ENCODE measurements at regions not wholly inside any gene's neighbourhood (a gene's known extent, or its start where the extent isn't known, plus 50 kb on each side); places are given as distances from the start of the nearest gene placed in this dataset.

DNA sequence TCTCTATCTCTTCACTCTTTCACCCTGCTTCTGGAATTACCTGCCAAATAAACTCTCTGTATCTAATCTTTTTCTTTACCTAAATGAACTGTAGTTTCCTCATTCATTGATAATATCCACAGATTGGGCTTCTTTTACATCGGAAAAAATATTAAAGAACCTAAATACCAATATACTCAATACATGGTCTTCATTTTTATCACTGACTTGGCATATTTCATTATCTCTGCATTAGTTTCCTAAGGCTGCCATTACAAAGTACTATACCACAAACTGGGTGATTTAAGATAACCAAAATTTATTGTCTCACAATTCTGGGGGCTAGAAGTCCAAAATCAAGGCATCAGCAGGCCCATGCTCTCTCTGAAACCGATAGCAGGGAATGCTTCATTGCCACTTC lies 411.9 kb upstream of the SPTLC3 start:
- no peak for DNase-seq

DNA sequence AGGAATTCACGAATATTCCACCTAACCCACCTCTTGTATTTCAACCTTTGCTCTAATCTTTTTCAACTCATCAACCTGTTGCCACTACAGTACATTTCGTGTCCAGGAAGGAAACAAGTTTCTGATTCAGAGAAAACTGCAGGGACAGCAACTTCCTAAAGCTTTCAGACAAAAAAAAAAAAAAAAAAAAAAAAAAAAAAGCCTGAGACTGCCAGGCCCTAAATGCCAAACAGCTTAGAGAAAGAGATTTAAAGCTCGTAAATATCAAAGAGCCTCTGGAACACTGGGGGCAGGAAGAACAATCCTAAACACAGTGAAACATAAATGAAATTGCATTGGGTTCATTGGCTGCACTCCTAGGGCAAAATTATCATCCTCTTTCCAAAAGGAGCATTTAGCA lies 411.2 kb upstream of the SPTLC3 start:
- DNase-seq = no peak

DNA sequence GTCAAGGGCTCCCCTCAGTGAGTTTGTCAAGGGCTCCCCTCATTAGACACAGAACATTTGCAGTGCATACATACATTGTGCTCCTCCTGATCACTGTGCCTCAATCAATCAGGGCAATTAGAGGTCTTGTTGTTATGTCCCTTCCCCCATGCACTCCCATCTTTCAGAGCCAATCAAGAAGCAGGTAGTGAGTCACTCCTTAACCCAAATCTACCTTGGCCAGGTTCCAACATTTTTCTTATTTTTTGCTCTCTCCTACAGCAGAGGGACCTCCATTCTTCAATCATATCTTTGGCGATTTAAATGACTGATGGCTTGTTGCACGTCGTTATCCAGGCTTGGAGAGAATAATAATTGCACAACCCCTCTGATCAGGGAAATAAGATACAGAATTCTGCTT lies 409.9 kb upstream of the SPTLC3 start:
- DNase-seq = no peak

DNA sequence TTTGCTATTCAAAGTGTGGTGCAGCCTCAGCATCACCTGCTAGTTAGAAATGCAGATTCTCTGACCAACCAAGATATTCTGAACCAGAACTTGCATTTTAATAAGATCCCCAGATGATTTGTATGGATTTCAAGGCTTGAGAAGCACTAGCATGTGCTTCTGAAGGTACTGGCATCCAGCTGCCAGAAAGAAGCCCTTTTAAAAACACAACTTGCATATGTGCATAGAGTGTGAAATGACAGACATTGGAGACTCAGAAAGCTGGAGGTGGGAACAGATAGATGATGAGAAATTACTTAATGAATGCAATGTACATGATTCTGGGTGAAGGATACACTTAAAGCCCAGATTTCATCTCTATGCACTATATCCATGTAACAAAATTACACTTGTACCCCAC lies 409.3 kb upstream of the SPTLC3 start:
- no peak for DNase-seq

DNA sequence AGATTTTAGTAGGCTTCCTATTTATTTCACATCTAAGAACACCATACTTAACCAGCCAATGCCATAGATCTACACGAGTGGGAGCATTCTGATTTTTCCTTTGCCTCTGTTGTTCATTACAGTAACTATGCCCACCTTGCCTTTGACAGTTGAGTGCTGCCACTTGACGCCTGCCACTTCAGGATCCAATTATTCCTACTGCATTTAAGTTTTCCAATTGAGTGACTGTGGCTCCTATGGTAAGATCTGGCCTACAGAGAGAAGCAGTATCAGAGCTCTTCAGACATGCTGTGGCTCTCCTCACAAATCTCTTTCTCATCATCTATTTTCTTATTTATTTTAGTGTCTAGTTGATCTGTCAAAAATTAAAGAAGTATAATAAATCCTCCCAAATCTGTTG lies 403.0 kb upstream of the SPTLC3 start:
- DNase-seq = no peak

DNA sequence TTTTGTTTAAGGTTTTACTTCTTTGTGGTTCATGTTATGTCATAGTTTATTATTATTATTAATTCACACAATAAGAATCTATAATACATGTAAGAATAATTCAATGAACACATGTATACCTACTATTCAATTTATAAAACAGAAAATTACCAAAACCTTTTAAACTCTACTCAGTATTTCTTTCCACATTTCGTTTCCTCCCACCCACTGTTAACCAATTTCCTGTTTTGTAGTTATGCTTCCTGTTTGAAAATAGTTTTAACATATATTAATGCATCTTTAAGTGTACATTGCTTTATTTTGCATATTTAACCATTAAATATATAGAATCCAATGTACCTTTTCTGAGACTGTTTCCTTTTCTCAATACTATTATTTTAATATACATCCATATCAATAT lies 397.9 kb upstream of the SPTLC3 start:
- DNase-seq = no peak

DNA sequence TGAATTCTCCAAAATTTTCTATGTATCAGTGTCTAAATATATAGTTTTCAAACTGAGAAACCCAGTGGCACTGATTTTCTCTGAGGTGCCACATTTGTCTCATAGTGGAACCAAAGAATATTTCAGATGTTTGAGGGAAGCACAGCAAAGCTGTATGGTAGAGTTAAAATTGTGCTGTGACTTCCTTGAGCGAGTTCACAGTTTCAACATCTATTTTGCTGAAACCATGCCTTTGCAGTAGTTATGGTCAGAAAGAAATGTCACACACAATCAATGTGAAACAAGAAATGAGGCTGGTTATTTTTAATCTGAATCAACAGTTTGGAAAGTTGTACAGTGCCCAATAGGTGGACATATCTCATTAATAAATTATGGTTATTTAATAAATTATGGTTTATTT lies 394.0 kb upstream of the SPTLC3 start:
- DNase-seq = no peak

DNA sequence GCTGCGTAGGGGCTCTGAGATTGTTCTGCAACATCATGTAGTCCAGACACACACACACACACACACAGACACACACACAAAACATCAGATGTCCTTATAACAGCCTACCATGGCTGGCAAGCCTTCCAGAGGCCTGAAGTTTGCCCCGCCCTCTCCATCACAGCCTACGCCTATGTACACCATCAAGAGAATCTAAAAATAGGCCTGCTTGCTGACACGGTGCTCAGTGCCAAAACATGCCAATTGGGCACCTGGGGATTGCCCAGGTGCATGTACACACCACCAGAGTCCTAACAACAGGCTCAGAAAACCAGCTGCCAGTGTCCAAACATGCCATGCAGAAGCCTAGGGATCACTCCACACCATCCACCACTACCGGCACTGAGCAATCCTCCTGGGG lies 391.7 kb upstream of the SPTLC3 start:
- no peak for DNase-seq

DNA sequence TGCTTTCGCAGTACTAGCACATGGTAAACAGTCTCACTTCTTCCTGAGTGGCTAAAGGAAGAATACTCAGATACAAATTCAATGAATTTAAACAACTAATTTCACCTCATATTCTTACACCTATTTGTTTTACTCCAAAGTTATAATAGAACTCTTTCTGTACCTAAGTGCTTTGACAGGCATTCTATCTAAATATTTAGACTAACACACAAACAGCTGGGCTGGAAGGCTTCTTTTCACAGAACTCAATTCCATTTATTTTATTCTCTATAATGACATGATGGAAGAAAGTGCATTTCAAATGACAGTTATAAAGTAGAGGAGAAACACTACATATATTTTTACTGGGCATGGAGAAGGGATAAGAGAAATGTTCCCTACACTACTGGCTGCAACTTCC lies 384.9 kb upstream of the SPTLC3 start:
- DNase-seq = no peak

DNA sequence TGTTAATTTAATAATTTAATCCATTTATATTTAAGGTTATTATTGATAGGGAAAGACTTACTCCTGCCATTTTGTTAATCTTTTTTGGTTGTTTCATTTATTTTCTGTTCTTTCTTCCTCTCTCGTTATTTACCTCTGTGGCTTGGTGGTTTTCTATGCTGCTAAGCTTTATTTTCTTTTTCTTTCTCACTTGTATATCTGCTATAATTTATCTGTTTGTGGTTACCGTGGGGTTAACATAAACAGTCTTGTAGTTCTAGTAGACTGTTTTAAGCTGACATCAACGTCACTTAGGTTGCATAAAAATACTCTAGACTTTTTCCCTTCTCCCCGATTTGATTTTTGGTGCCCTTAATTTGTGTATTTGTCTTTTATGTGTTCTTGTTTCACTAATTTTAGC lies 381.3 kb upstream of the SPTLC3 start:
- no peak for DNase-seq

DNA sequence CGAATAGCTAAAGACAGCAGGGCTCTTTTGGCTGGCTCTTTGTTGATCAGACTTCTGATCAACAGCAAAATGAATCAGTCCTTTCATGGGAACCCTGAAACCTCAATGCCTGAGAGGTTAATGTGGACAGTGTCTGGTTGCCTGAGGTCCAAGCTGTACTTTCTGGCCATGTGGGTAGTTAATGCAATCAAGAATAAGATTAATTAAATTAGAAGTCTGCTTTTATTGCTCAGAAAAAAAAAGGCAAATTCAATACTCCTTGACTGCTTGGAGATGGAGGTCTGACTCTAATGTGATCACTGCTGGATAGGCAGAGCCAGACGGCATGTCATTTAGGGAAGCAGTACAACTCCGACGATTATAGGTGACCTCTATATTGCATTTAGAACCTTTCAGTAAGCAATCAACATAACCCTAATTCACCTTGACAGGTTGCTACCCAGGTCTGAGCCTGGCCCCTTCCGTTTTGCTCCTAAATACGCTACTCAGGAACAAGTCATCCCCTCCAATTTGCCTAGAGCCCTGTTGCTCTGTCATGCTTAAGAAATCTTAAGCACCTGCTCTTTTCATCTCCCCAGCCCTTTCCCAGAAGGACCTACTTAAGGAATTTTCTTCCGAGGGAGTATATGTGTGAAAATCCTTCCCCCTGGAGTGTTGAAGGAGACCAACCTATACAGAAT lies 370.0 kb upstream of the SPTLC3 start:
- DNase-seq = no peak

DNA sequence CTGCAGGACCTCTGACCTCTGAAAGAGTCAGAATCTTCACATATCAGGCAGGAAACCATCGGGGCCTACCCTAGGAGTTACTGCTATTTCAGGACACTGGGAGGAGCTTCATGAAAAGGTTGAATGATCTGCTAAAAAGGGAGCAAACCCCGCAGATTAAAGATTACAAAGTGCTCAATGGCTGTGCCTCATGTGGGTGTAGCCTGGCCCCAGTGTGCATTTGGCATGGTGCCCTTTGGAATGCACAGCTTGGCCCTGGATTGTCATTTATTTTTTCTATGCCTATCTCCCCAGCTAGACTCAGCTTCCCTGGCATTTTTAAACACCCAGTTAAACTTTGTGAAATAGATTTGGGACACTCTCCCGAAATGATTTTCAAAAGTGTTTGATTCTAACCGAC lies 368.5 kb upstream of the SPTLC3 start:
- DNase-seq = no peak

DNA sequence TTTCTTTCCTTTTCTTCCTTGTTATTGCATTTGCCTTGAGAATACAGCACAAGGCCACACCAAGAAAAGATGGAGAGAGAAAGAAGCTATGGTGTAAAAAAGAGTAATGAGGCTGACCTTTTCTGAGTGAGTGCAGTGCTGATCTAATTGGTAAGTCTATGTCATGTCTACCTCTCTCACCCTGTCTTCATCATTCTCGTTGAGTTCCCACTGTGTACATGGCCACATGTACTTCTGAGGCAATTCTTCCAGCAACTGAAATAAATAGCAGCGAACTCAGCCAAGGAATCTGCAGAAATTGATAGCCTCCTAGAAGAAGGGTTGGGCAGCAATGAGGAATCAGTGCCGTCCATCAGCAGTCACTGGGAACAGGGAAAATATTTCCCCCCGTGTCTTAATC lies 367.2 kb upstream of the SPTLC3 start:
- DNase-seq = no peak

DNA sequence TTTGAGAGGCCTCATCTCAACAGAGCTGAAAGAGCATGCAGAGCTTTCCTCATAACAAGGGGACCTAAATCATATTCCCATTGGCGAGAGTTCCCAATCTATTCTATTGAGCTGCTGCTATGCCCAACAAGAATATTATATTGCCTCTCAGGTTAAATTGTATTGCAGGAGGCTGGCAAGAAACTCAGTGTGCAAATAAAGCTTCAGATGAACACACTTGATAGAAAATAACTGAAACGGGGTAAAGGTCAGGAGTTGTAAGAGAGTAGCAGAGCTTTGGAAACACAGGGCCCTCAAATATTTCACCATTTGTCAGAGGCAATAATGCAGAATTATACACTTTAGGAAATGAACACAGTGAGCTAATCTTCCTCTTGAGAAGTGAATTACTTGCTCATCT lies 364.3 kb upstream of the SPTLC3 start:
- DNase-seq = no peak

DNA sequence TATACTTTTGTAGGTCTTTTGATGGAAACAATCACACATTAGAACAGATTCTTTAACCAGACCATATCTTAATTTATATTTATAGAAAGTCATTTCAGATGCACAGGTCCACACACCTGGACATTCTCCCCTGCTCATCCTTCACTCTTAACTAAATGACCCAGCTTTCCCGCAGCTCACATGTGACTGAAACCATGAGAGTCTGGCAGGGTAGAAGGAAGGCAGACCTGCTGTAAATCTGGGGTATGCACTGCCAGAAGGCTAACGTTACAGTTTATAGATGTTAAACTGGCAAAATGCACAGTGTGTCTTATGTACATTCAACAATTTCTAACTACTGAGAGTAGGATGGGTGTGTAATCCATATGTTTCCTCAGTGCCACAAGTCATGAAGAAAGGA lies 359.5 kb upstream of the SPTLC3 start:
- no peak for DNase-seq

DNA sequence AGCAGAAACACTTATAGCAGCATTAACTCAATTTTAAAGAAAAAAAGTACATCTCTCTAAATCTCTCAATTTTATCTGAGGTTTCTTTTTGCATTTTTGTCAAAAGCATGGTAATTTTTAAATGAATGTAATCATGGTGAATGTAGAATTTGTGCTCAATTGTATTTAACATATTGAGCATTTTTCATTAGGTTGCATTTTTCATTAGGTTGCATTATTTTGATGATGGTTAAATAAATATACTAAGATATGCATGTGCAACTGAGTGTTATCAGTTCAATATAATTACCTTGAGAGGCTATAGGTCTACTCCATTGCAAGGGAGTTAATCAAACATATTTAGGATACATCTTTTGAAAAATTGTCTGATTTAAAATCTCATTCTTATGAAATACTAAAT lies 355.1 kb upstream of the SPTLC3 start:
- DNase-seq = no peak

DNA sequence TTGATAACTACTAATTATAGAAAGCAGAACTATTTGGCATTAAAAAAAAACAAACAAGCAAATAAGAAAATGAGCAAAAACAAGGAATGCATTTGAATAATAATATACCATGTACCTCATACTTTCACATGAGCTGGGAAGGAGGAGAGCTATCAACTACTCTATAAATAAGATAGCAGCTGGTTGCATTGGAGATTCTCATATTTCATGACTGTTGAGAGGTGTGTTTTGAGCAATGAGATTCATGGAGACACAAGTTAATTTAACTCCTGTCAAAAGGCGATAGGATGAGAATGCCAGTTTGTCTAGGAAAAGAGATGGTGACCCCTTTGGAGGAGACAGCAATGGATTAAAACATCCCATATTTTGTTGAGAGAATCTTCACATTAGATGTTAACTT lies 348.8 kb upstream of the SPTLC3 start:
- no peak for DNase-seq

DNA sequence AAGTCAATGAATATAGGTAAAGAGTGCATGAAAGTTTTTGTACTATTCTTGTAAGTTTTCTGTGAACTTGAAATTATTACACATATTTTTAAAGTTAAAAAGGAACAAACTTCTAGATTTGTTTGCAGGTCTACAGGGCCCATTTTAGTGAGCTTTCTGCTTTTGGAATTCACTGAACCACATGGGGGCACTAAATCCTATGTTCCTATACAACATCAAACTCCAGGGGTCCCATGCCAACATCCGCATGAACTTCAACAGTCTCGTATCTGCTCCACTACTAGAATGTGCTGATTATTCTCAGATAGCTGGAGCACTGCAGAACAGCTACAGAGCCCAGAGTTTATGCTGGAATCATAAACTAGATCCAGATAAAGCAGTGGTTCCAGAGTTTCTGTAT lies 347.9 kb upstream of the SPTLC3 start:
- DNase-seq = no peak

DNA sequence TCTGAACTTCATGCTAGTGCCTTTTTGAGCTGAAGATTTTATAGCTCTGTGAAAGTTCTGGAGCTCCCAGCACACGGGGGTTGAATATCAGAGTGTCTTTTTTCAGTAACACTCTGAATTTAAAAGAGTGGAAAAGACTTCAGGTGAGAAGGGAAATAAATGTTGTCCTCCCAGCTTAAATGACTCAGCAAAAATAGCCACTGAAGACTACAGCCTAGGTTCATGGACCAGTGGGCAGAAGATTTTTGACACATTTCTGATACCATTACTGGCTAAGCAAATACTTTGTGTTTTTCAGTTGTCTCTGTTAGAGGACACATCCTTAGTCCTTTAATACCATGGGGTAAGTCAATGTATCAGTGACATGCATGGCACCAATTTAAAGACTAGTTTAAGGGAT lies 338.5 kb upstream of the SPTLC3 start:
- DNase-seq = no peak

DNA sequence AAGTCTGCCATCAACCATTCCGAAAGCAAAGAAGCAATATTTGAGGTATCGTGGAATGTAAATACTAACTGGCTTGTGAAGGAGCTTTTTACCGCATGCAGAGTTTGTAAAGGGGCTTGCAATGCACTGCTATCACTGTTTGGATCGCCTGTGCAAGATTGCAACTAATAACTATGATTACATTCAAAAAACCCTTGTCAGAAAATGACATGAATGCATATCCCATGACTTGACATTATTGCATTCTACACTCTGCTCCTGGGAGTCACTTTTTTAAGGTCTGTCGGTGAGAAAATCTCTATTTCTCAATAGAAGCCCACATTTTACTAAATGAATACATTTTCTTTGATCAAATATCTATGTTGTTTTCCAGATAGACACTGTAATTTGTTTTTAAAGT lies 335.4 kb upstream of the SPTLC3 start:
- no peak for DNase-seq

DNA sequence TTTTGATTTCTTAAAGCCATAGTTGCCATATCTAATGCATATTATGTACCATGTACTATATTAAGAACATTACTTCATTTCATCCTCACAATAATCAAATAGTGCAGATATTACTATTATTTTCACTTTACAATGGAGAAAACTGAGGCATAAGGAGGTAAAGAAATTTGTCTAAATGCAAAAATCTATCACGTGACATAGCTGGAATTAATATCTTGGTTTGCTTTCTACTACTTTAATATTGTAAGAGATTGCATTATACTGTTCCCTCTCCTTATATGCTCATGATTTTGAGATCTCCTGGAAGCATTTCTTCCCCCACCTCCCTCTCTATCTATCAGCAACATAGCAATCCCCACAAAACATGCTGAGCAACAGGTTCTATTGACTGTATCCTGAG lies 330.8 kb upstream of the SPTLC3 start:
- DNase-seq = no peak

DNA sequence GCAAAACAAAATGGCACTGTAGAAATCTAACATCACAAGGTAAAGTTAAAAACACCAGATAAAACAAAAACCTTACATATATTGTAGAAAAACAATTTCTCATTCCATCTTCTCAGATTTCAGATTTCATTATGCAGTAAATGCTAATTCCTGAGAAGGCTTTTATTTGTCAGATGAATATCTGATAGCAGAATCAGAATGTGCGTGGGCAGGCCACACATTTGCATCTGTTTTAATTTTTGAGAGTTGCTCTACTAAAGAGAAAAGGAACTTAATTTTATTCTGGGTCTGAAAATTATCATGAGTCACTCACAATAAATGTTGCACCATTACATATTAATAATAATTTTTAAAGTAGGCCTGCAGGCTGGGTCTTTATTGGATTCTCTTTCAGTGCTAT lies 329.3 kb upstream of the SPTLC3 start:
- DNase-seq = no peak

DNA sequence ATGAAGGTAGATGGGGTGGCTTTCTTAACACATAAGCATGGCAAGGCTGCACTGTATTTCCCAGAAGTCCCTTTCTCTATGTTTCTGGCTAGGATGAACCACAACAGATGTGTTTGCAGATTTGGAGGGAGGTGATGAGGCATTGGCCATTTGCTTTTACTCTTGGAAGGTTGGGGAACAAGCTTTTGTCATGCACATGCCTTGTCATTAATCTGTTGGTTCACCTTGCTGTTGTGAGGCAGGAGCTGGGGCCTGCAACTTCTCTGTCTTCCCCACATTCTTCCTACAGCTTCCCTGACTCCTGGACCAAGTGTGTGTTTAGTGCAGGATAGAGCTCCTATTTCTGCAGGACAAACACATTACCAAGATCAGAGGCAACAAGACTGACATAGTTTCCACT lies 326.2 kb upstream of the SPTLC3 start:
- no peak for DNase-seq

DNA sequence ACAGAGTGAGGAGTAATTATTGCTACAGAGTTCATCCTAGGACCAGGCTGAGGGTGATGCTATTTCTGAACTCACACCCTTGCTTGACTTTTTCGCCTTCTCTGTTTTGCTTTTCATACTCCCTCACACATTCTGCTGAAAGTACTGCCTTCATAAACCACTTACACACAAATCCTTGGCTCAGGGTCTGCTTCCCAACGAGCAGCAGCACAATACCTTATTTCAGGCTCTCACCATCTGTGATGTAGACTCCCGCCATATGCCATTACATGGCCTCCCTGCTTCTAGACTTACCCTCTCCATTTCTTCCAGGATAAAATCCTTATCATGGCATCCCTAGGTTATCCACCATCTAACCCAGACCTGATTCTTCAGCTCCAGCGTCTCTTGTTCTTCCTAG lies 321.3 kb upstream of the SPTLC3 start:
- no peak for DNase-seq

DNA sequence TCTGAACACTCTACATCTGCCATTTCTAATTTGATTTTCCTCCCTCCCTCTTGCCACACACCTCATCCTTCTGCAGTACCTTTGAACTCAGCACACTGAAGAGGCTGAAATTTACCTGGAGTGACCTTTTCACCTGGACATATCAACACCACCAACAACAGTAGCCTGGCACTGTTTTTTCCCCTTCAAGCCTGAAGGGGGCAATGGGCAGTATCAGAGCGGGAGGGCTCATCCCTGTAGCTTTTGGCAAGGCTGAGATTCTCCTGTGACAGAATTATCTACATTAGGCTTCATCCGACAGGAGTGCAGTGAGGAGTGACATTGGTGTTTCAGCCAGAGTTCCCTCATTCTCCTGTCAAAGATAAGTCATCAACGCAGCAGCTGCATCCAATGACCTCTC lies 312.8 kb upstream of the SPTLC3 start:
- no peak for DNase-seq

DNA sequence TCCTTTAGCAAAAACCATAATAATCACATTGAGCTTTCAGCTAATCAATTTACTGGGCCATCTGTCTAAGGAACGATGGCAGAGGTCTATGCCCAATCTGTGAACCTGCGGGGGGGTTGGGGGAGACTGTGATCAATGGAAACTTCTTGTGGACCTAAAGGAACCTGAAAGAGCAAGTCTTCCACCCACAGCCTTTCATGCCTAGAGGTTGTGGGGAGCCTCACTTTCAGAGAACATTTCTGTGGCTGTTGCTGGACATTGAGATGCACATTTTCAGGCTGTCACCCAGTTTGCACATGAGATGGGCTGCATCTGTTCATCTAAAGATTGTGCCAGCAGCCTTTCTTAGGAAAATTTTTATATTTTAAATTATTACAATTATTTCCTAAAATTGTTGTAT lies 310.0 kb upstream of the SPTLC3 start:
- DNase-seq = no peak
